GM18870 (cell line): ENCODE measurements at regions not wholly inside any gene's neighbourhood (a gene's known extent, or its start where the extent isn't known, plus 50 kb on each side); places are given as distances from the start of the nearest gene placed in this dataset.

Experiments
- ATAC-seq: cut with Tn5 transposase; IDR thresholded peaks from one replicate; pipeline ENCODE4 v1.9.1; 2021; ENCODE audit warnings: moderate library complexity; ENCODE audit not compliant: unreplicated experiment

DNA sequence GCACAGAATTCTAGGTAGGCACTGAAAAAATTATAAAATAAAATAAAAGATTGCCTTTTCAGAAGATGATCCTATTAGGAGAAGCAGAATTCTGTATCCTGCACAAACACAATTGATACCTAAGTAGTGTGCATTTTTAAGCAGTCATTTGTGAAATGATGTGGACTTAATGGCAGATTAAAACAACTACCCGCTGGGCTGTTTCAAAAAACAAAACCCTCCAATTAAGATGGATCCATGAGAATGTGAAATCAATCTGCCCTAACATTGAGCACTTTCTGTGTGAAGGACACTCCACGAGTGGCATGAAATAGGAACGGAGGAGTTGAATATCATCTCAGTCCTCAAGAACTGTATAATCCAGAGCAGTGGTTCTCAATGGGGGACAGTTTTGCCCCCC lies 1012.8 kb upstream of the EEF2KMT start:
- no peak for ATAC-seq

DNA sequence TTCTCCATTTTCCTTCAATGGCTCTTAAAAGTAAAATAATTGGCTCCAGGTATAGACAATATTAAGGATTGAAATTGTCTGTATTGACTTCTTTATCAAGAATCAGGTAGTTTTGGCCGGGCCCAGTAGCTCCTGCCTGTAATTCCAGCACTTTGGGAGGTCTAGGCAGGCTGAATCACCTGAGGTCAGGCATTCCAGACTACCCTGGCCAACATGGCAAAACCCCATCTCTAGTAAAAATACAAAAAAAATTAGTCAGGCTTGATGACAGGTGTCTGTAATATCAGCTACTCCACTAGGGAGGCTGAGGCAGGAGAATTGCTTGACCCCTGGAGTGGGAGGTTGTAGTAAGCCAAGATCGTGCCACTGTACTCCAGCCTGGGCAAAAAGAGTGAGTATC lies 1008.5 kb upstream of the EEF2KMT start:
- no peak for ATAC-seq

DNA sequence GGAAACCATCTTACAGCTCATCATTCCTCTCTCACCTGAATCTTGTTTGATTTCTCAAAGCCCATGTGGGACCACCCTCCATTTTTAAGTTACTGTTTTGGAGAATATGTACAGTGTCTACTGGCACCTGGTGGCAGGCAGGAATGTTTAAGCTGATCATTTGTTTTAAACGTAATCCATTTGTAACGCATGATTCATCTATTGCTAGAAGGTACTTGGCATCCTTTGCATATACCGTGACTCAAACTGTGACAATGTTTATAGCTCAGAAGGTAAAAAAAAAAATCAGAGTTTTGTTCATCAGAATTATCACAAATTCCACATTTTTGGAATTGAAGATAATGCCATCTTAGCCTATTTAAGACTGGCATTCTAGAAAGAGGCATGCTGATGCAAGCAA lies 1007.5 kb upstream of the EEF2KMT start:
- no peak for ATAC-seq

DNA sequence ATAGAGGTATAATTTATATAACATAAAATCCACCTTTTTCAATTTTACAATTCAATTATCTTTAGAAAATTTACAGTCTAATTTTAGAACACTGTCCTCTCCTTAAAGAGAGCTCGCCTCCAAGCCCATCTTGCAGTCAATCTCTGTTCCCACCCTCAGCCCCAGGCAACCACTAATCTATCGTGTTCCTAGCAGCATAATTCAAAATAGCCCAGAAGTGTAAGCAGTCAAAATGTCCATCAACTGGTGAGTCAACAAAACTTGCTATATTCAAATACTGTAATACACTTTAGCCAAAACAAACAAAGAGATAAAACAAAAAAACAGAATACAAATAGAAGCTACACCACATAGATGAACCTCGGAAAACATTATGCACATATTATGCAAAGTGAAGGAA lies 1006.8 kb upstream of the EEF2KMT start:
- no peak for ATAC-seq

DNA sequence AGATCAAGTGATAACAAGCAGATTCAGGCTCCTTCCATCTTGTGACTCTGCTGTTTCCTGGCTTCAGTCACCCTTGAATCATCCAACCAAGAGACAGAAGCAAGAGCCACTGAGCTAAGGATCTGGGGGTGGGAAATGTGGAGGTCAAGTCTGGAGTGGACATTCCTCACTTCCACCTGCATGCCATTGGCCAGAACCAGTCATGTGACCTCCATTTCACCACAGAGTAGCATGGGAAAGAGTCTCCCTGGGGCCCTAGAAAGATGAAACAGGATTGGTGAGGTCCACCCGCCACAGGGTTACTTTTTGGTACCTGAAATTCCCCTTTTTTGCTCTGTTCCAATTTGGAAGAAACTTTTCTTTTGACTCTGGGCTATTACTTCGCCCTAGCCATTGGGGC lies 1006.0 kb upstream of the EEF2KMT start:
- ATAC-seq, result no peak

DNA sequence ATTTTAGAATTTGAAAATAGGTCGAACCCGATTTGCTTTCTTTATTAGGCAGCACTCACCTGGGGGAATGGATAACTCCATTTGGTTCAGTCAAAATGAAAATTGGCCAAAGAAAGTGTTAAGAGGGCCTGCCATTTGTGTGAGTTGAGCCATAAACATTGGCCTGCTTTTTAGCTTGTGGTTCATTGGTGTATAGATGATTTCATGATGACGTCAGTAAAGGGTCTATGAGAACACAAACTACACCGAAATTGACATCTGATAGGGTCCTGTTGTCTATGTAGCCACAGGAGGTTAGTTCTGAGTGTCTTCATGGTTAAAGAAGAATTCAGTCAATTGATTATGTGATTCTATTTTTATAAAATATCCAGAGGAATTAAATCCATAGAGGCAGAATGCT lies 1001.5 kb upstream of the EEF2KMT start:
- no peak for ATAC-seq

DNA sequence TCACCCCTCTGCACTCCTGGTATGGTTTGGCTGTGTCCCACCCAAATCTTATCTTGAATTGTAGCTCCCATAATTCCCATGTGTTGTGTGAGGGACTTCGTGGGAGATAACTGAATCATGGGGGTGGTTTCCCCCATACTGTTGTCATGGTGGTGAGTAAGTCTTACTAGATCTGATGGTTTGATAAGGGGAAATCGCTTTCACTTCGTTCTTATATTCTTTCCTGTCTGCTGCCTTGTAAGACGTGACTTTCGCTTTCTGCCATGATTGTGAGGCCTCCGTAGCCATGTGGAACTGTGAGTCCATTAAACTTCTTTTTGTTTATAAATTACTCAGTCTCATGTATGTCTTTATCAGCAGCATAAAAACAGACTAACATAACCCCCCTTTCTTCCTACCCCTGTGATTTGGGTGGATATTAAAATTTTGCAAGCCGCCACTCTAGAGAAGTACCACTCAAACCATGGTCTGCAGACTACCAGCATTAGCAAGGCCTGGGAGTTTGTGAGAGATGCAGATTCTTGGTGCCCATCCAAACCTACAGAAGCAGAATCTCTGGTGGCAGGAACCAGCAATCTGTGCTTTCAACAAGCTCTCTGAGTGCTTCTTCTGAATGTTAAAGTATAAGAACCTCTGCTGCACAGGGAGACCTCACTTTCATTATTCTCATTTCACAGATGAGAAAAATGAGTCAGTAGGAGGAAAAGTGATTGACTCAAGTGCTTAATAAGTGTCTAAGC lies 999.5 kb upstream of the EEF2KMT start:
- ATAC-seq, result no peak

DNA sequence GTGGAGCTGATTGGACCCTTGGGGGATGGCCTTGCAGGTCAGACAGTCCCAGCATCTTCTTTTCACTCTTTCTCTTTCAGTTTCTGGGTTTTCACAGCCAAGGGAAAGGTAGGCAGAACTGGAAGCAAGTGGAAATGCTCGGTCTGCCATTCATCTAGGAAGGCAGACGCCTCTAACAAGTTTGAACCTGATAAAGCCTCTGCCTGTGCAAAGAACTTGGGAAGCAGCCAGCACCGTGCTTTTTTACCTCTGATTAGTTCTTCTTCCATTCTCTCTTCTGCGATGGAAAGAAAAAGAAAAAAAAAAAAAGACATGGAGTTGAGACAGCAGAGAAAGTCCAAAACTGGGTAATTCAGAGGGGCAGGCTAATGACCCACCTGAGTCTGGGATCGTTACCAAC lies 997.8 kb upstream of the EEF2KMT start:
- ATAC-seq, result no peak

DNA sequence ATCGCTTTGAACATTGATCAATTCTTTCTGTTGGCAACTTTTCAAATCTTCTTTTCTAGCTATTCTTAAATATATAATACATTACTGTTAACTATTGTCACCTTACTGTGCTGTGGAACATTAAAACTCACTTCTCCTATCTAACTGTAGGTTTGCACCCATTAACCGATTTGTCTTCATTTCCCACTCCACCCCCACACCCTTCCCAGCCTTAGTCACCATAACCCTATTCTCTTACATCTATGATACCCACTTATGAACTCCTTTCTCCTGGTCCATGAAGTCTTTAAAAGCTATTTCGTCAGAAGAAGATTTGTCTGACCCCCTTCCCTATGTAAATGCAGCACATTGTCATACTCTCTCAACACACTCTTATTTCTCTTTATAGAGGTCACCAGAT lies 993.4 kb upstream of the EEF2KMT start:
- no peak for ATAC-seq

DNA sequence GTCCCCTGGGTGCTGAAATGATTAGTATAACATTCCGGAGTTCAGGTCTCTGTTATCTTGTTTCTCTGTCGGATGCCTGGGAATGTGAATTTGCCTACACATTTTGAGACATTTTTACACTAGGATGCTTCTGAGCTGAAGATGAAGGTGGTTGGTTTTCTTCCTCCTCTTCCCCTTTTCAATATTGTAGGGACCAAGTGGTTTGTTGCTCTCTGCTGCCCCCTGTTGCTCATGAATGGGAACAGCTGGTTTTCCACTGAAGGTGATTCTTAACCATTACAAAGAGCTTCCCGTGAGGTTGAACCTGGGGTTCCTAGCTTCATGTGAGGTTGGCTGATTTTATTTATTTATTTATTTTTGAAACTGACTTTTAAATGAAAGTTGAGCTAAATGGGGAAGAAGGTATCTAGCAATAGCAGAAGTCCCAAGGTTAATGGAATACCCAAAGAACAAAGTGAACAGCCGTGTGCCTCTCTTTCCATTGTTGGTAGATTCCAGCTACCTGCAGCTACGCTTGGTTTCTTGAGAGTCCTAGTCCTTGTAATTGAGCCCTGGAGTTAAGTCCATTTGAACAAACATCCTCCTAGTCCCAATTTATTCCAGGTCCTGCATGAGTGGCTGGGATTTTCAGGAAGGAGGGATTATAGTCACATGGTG lies 983.9 kb upstream of the EEF2KMT start:
- ATAC-seq, result no peak

DNA sequence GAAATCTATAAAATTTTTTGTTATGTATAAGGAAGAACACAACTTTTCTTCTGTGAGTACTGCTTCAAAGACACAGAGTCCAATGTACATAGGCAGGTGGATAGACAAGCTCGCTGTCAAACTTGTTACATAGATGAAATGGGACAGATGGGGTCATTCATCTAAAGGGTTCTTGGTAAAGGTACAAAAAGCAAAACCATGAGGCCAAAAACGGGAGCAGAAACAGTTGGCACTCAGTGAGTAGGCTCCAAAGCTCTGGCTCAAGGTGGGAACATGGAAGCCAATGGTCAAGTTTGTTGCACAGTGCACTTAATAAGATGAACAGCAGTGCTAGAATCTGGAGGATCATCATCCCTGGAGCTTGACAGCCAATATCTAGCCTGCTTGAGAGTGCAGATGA lies 979.0 kb upstream of the EEF2KMT start:
- ATAC-seq, result no peak

DNA sequence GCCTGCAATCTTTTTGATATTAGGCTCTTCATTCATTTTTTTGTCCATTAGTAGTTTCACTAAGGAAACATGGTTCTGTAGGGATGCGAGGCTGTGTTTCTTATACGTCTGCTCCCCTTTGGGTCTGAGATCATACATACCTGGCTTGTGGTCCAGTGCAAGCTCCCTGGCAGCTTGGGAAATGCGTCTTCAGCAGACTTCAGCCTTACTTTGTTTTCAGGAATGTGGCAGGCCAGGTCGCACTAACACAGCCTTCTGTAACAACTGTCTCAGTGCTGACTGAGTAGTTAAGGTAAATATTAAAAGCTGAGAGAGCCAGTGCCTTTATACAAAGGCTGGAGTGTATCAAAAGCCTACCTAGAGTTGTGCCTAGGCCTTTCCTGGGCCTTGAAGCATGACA lies 970.5 kb upstream of the EEF2KMT start:
- ATAC-seq, result no peak

DNA sequence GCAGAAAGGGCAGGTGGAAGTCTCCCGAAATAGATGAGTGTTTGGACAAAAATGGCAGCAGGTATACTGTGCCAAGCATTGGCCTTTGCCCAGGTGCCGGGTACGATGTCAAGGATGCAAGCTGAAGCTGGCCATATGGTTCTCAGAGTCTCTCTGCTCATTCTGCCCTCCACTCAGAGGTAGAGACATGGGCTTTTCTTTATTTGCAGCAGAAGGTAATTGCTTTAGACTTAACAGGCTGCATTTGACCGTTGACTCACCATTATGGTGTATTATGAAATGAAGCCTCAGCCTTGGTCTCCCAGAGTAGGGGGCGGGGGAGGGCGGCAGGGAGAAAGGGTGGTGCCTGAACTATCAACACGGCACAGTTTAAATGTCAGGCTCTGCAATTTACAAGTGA lies 969.1 kb upstream of the EEF2KMT start:
- no peak for ATAC-seq

DNA sequence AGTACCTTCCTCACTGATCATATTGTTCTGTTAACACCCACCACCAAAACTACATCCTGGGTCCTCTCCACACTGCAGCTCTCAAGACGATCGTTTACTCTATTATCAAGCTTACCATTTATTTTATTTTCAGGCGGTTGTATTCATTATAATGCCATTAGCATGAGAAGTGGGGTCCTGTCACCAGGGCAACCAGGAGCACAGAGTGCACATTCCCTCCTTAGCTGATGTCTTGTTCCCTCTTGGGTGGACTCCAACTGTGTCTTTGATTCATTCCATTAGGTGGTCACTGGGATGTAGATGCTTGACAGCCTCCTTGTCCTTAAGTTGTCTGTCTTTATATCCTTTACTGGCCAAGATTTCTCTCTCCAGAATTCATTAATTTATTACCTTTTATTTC lies 965.9 kb upstream of the EEF2KMT start:
- no peak for ATAC-seq

DNA sequence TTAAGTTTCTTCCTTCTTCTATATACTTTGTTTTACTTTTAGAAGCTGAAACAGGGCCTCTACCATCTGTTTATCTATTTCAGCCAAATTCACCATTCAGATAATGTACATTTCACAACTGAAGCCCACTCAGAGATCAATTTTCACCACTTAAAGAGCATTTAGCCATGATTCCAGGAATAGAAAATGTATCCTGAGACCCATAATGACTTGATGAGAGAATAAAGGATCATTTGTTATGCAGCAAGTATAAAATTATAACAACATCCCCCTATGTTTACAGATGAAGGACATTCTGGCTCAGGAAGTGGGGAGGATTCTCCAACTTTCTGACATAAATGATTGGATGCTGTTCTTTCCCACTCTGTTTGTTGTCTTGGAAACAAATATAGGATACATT lies 962.1 kb upstream of the EEF2KMT start:
- ATAC-seq, result no peak

DNA sequence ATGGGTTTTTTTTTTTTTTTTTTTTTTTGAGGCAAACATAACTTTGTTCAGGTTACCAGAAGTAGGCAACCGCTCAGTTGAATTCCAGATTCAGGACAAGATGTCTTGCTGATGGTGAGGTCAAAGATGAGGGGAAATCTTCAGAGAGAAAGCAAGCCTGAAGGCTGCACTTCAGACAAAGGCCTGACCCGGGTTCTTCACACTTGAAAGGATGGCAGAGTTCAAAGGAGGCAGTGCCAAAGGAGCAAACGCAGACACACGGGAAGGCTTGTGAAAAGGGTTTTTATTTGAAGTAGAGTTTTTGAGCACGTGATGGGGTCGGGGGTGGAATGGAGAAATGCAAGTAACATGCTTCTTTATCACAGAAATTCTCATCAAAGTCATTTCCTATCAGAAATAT lies 960.2 kb upstream of the EEF2KMT start:
- ATAC-seq, result no peak

DNA sequence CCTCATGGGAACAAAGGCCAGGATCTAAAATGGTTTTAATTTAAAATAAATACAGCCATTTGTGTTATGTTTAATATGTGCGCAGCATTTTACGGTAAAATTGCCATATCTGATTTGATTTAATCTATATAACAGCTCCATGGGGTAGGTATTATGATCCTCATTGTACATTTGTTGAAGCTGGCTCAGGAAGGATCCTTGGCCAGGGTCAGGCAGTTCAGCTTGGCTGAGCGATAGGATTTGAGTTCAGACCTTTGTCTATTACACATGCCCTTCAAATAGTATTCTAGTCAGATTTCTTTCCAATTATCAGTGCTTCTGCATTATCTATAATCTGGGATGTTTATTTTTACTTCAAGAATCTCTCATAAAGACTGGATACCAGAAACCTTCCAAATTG lies 950.4 kb upstream of the EEF2KMT start:
- no peak for ATAC-seq

DNA sequence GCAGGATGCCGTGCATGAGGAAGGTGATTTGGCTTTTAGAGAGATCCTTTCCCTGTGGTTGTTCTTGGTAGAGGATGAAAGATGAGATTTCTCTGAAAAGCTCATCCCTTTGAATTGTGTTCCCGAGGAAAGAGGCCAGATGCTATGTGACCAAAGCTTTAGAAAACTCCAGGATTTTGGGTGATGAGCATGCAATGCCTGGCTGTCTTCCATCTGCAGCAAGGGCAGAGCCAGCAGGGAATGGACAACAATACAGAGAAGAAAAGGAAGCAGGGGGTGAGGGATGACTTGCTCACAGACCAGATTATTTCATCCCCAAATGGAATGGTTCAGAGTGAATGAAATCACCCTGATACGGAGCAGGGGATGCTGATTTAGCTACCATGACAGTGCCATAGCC lies 949.7 kb upstream of the EEF2KMT start:
- no peak for ATAC-seq

DNA sequence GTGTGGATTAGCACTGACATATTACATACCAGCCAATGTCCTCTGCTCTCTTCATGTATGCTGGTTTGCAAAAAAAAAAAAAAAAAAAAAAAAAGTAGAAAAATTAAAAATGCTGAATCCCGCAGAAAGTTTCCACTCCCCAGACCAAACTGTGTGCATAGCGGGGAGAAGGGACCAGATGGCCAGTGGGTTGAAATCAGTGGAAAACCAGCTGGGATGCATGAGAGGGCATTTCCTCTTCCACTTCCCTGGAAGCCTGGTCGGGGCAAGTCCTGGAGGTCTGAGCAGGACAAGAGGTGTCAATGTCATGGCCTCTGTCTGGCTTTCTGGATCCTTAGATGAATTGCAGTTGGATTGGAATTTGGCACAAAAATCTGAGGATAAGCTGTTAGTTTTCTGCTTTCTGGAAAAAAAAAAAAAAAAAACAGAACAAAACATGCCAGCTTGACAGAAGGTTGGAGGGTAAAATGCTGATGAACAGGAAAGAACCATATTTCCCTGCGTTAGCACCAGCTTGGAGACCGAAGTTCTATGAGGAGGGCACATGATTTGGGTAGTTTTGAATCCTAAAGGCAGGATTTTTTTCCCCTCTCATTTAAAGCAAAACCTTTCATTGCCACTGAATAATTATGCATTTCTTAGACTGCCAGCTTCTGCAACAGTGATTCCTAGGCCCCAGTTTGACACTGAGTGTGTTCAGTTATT lies 941.5 kb upstream of the EEF2KMT start:
- no peak for ATAC-seq

DNA sequence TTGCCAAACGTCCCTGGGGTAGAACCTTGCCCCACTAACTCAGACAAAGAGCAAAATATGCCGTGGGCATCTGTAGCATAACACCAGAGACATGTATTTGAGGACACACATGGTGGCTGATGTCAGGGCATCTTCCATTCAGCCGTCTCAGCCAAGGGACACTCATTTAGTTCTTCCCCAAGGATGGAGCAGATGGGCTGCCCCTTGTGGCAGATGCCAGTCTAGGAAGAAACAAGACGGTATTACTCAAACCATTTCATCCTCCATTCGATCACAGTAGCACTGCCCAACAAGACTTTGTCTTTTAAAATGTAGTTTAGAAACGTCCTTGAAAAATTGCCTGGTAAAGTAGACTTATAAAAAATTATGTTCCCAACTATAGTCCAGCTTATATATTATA lies 937.6 kb upstream of the EEF2KMT start:
- ATAC-seq, result no peak

DNA sequence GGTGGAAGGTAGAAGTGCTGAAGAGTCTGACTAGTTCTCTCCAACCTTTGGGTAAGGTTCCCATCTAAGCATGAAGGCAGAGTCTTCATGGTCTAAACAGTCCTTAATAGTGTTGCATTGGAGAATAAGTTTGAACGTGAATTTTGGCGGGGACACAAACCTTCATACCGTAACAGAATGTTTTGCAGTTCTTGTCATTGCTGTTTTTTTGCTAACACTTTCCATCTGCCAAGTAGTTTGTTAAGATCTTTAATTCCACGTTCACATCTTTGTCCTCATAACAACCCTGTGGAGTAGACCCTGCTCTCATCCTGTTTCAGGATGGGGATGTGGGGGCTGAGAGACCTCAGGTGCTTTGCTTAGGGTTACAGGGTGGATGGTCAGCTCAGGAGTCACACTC lies 936.9 kb upstream of the EEF2KMT start:
- no peak for ATAC-seq

DNA sequence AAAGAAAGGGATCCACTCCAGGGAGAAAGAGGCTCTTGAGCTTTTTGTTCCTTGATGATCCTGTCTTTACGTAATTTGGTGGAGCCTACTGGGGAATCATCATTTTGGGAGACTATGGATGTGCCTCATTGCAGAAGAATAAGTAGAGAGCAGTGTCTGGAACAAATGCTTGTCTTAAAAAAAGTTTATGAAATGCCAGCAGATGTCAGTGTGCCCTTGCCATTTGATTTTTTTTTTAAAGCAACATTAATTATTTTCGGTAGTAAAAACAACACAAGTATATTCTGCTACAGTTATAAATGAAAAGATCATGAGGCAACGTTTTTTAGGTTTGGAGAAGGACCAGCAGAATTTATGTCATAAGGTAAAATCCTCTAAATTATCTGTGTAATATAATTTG lies 934.8 kb upstream of the EEF2KMT start:
- no peak for ATAC-seq
